GM21825 (cell line): ENCODE measurements at regions not wholly inside any gene's neighbourhood (a gene's known extent, or its start where the extent isn't known, plus 50 kb on each side); places are given as distances from the start of the nearest gene placed in this dataset.

Source experiments
- ATAC-seq: cut with Tn5 transposase; IDR thresholded peaks from one replicate; pipeline ENCODE4 v1.9.1; 2021; ENCODE audit warnings: mild to moderate bottlenecking, moderate library complexity; ENCODE audit not compliant: unreplicated experiment

GRCh38 chrX:39716401-39716800, 381.4 kb downstream of the BCOR start:
- no peak for ATAC-seq

GRCh38 chrX:39716802-39717540, 380.8 kb downstream of the BCOR start:
- ATAC-seq, result no peak

GRCh38 chrX:39718981-39719380, 378.8 kb downstream of the BCOR start:
- ATAC-seq, result no peak

GRCh38 chrX:39720945-39721344, 376.8 kb downstream of the BCOR start:
- ATAC-seq, result no peak

GRCh38 chrX:39721566-39722279, 376.0 kb downstream of the BCOR start:
- no peak for ATAC-seq

- no peak for ATAC-seq
Observed at GRCh38 chrX:39724544-39724943, 373.2 kb downstream of the BCOR start.

GRCh38 chrX:39725114-39725513, 372.6 kb downstream of the BCOR start:
- no peak for ATAC-seq

- no peak for ATAC-seq
Observed at GRCh38 chrX:39725928-39726619, 371.7 kb downstream of the BCOR start.

GRCh38 chrX:39726771-39727170, 371.0 kb downstream of the BCOR start:
- no peak for ATAC-seq

GRCh38 chrX:39728025-39728424, 369.7 kb downstream of the BCOR start:
- ATAC-seq, result no peak

GRCh38 chrX:39728852-39729598, 368.7 kb downstream of the BCOR start:
- ATAC-seq, result no peak

- ATAC-seq, result no peak
Observed at GRCh38 chrX:39729981-39730661, 367.6 kb downstream of the BCOR start.

GRCh38 chrX:39730662-39731329, 367.0 kb downstream of the BCOR start:
- ATAC-seq, result no peak

- ATAC-seq, result no peak
Observed at GRCh38 chrX:39731330-39731667, 366.5 kb downstream of the BCOR start.

GRCh38 chrX:39731735-39732134, 366.0 kb downstream of the BCOR start:
- no peak for ATAC-seq

GRCh38 chrX:39733745-39734144, 364.0 kb downstream of the BCOR start:
- ATAC-seq, result no peak

- ATAC-seq, result no peak
Observed at GRCh38 chrX:39734174-39734776, 363.5 kb downstream of the BCOR start.

GRCh38 chrX:39736216-39737211, 361.2 kb downstream of the BCOR start:
- no peak for ATAC-seq

- no peak for ATAC-seq
Observed at GRCh38 chrX:39739585-39739984, 358.2 kb downstream of the BCOR start.
